Smooth muscle cell (in vitro differentiated cells): ENCODE measurements at regions not wholly inside any gene's neighbourhood (a gene's known extent, or its start where the extent isn't known, plus 50 kb on each side); places are given as distances from the start of the nearest gene placed in this dataset.

Experiments
- DNase-seq: peaks from one replicate; lab custom pipeline; 2025; ENCODE audit not compliant: unreplicated experiment; lab: John Stamatoyannopoulos, UW
- H2AFZ ChIP-seq: fragments of 200-600 bp; sonication (generic); 2 replicates; pipeline ENCODE4 v1.6.0; 2016; ENCODE audit warnings: antibody characterized with exemption, low read depth, mild to moderate bottlenecking
- H3F3A ChIP-seq: fragments of 200-600 bp; sonication (generic); 2 replicates; pipeline ENCODE4 v1.6.0; 2017; ENCODE audit warnings: antibody characterized with exemption, low read depth
- H3K27ac ChIP-seq: fragments of 200-600 bp; sonication (generic); 2 replicates; pipeline ENCODE4 v1.5.1; 2016; ENCODE audit warnings: low read depth, mild to moderate bottlenecking
- H3K27me3 ChIP-seq: fragments of 200-600 bp; sonication (generic); 2 replicates; pipeline ENCODE4 v1.6.1; 2016; ENCODE audit warnings: low read depth, mild to moderate bottlenecking
- H3K36me3 ChIP-seq: fragments of 200-600 bp; sonication (generic); 2 replicates; pipeline ENCODE4 v1.5.1; 2016; ENCODE audit warnings: low read depth
- H3K4me1 ChIP-seq: fragments of 200-600 bp; sonication (generic); 2 replicates; pipeline ENCODE4 v1.5.1; 2016; ENCODE audit warnings: low read depth
- H3K4me2 ChIP-seq: fragments of 200-600 bp; sonication (generic); 2 replicates; pipeline ENCODE4 v1.6.0; 2016; ENCODE audit warnings: mild to moderate bottlenecking
- H3K4me3 ChIP-seq: fragments of 200-600 bp; sonication (generic); 2 replicates; pipeline ENCODE4 v1.5.1; 2016; ENCODE audit warnings: mild to moderate bottlenecking
- H3K79me2 ChIP-seq: fragments of 200-600 bp; sonication (generic); 2 replicates; pipeline ENCODE4 v1.6.0; 2016; ENCODE audit warnings: low read depth, mild to moderate bottlenecking
- H3K9ac ChIP-seq: fragments of 200-600 bp; sonication (generic); 2 replicates; pipeline ENCODE4 v1.6.0; 2016; ENCODE audit warnings: low read depth
- H3K9me3 ChIP-seq: fragments of 200-600 bp; sonication (generic); replicated peaks from 2 replicates; pipeline ENCODE4 v1.5.1; 2016; ENCODE audit warnings: low read depth
- H4K20me1 ChIP-seq: fragments of 200-600 bp; sonication (generic); 2 replicates; pipeline ENCODE4 v1.6.0; 2016; ENCODE audit warnings: low read depth
- WGBS: methylation state at CpG from one replicate; pipeline ENCODE4 v1.1.7; 2016; ENCODE audit warnings: low lambda C conversion rate; 5-methylcytosine and 5-hydroxymethylcytosine counted together
- TF ChIP-seq, protein P1 (sequence below): fragments of 200-600 bp; sonication (generic); IDR thresholded peaks from 2 replicates; pipeline ENCODE4 v1.5.1; 2017; ENCODE audit warnings: borderline replicate concordance, mild to moderate bottlenecking, antibody characterized with exemption; ENCODE audit not compliant: insufficient read depth, poor library complexity, severe bottlenecking

DNA sequence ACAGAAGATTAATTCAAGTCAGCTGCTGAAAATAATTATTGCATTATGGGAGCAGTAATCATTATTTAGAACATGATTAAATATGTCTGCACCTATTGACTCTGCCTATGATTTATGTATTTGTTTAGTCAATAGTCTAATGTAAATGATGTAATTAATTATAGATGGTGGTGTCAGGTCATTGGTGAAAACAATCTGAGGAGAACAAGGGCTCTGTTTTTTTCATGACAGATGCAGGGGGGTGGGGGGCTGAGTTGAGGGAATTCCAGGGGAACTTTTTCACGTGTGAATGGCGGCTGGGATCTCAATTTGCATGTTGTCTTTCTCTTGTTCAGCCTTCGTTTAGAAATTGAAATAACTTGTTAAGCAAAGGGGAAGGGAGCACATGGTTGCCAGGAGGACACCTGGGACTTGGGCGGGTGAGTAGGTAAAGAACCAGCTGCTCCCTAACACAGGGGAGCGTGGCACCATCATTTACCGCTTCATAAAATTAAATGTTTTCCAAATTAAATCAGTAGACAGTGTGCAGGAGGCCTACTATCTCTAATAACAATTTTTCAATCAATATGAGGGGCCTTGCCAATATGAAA lies 65.4 kb downstream of the NKX6-1 start:
- Histone ChIP-seq H3K9ac (no peak overlapping the region), H2AFZ (no peak overlapping the region), H3K4me3 (no peak overlapping the region), H4K20me1 (no peaks in the 10 kb centered on the region), H3K4me2 (no peak overlapping the region), H3K36me3 (no peaks in the 10 kb centered on the region), H3K27me3 (peaks cover 3% of the 10 kb centered on the region), H3K79me2 (no peaks in the 10 kb centered on the region), H3K4me1 (no peaks in the 10 kb centered on the region), H3K27ac (no peak overlapping the region), H3K9me3 (no peaks in the 10 kb centered on the region), H3F3A (no peaks in the 10 kb centered on the region)
- 60% methylated on average over 6 of the region's 6 CpGs for WGBS
- TF ChIP-seq, protein P1, sequence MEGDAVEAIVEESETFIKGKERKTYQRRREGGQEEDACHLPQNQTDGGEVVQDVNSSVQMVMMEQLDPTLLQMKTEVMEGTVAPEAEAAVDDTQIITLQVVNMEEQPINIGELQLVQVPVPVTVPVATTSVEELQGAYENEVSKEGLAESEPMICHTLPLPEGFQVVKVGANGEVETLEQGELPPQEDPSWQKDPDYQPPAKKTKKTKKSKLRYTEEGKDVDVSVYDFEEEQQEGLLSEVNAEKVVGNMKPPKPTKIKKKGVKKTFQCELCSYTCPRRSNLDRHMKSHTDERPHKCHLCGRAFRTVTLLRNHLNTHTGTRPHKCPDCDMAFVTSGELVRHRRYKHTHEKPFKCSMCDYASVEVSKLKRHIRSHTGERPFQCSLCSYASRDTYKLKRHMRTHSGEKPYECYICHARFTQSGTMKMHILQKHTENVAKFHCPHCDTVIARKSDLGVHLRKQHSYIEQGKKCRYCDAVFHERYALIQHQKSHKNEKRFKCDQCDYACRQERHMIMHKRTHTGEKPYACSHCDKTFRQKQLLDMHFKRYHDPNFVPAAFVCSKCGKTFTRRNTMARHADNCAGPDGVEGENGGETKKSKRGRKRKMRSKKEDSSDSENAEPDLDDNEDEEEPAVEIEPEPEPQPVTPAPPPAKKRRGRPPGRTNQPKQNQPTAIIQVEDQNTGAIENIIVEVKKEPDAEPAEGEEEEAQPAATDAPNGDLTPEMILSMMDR = no peak
- no peak for DNase-seq

DNA sequence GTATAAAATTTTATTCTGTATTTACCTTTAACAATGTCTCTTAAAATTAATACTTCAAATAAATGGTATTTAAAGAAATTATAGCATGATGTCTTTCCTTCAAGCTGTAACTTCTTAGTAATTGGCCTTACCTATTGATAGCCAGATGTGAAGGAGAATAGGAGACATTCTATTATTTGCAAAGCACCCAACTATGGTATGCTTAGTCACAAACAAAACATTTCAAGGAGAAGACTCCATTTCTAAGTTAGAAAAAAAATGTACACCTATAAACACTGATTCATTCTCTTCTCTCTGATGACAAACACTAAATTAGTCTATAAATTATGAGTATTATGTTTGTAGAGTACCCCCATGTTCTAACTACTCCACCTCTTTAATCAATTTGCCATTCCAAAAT lies 66.4 kb downstream of the NKX6-1 start:
- no peak for DNase-seq
- no peak overlapping the region for H3K27ac ChIP-seq
- no peaks in the 10 kb centered on the region for H3K36me3 ChIP-seq
- H3F3A ChIP-seq = no peaks in the 10 kb centered on the region
- H3K4me1 ChIP-seq = no peaks in the 10 kb centered on the region
- no peak overlapping the region for H2AFZ ChIP-seq
- H4K20me1 ChIP-seq = no peaks in the 10 kb centered on the region
- H3K4me3 ChIP-seq = no peak overlapping the region
- no peaks in the 10 kb centered on the region for H3K79me2 ChIP-seq
- H3K27me3 ChIP-seq = no peaks in the 10 kb centered on the region
- H3K4me2 ChIP-seq = no peak overlapping the region
- TF ChIP-seq, protein P1 = no peak
- H3K9me3 ChIP-seq = no peaks in the 10 kb centered on the region
- no peak overlapping the region for H3K9ac ChIP-seq

DNA sequence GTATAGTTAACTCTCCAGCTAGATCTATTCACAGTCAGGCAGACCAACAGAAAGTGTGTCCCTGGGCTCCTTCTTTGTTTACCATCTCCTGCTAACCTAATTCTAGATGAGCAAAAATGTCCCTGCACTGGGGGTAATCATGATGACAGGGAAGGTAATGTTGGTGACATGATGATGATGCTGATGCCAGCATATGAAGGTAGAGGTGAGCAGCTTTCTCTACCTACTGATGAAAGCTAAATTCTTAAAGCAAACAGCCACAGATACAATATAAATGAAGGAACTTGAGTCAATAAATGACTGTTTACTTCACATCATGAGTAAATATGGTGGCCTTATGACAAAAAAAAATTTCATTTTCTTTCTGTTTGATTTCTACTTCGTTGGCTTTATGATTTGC lies 78.5 kb downstream of the NKX6-1 start:
- Histone ChIP-seq H3K4me2 (no peak overlapping the region), H4K20me1 (no peaks in the 10 kb centered on the region), H3K27me3 (no peaks in the 10 kb centered on the region), H3K4me1 (no peaks in the 10 kb centered on the region), H2AFZ (no peak overlapping the region), H3F3A (no peaks in the 10 kb centered on the region), H3K9me3 (no peaks in the 10 kb centered on the region), H3K4me3 (no peak overlapping the region), H3K27ac (no peak overlapping the region), H3K79me2 (no peaks in the 10 kb centered on the region), H3K9ac (no peak overlapping the region), H3K36me3 (no peaks in the 10 kb centered on the region)
- TF ChIP-seq, protein P1 = no peak
- 63% methylated on average over 1 of the region's 1 CpG for WGBS
- no peak for DNase-seq

DNA sequence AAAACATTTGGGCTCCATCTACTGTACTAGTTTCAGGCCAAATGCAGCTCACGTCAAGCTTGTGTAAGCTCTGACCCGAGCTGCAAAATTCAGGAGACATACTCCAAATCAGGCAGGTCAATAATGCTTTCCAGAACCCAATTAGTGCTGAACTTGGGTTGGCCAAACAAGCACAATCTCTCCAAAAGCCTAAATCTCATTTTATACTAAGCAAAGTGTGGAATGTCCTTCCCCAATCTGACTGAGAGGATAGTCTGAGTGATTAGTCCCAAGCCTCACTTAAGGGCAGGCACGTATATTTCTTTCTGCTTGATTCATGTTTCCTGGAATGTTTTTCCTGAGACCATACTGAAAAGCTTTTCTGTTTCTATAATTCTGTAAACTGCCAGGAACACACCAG lies 79.9 kb downstream of the NKX6-1 start:
- Histone ChIP-seq H3K36me3 (no peaks in the 10 kb centered on the region), H3K27ac (no peak overlapping the region), H3K9me3 (no peaks in the 10 kb centered on the region), H3K4me1 (no peaks in the 10 kb centered on the region), H3K27me3 (no peaks in the 10 kb centered on the region), H3K9ac (no peak overlapping the region), H3K4me3 (no peak overlapping the region), H4K20me1 (no peaks in the 10 kb centered on the region), H2AFZ (no peak overlapping the region), H3K4me2 (no peak overlapping the region), H3F3A (no peaks in the 10 kb centered on the region), H3K79me2 (no peaks in the 10 kb centered on the region)
- 91% methylated on average over 3 of the region's 3 CpGs for WGBS
- TF ChIP-seq, protein P1 = no peak
- no peak for DNase-seq
